ENCODE measurements at regions not wholly inside any gene's neighbourhood (a gene's known extent, or its start where the extent isn't known, plus 50 kb on each side); places are given as distances from the start of the nearest gene placed in this dataset.
"Not testable (repeated sequence)": the region's sequence is repeated elsewhere in the genome, so short reads cannot be mapped to it uniquely, and the experiment has no call there.

DNA sequence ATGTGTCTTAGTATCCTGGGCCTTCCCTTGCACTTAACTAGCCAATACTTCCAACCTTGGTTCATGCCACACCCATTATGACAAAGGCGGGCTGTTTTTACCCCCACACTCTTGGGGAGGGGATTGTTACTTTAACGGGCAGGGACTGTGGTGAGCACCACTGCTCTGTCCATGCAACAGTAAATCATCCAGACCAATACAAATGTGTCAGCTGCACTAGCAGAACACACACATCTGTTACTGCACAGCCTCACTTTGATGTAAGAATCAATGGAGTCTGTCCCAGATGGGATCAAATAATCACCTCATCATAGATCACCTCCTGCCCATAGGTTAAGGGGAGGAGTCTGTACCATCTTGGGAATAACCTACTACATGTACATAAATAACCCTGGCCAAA is 58.1 kb downstream of the NPAP1 start:
- DNase-seq, result no peak

GRCh38 chr15:24734396-24734795 is 58.8 kb downstream of the NPAP1 start:
- DNase-seq, result no peak

DNA sequence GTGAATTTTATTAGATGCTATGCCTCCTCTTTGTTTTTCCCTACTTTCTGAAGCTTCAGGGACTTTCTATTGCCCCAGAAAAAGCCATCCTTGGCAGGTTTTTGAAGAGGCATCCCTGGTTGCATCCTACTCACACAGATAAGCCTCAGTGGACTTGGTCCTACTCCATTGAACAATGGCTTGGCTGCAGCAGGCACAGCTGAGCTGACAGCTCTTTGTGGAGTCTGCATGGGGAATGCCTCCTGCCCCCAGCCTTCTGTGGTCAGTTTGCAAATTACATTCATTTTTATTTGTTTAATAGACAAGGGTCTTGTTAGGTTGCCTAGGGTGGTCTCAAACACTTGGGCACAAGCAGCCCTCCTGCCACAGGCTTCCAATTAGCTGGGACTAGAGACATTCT is 69.7 kb downstream of the NPAP1 start:
- DNase-seq, result no peak

DNA sequence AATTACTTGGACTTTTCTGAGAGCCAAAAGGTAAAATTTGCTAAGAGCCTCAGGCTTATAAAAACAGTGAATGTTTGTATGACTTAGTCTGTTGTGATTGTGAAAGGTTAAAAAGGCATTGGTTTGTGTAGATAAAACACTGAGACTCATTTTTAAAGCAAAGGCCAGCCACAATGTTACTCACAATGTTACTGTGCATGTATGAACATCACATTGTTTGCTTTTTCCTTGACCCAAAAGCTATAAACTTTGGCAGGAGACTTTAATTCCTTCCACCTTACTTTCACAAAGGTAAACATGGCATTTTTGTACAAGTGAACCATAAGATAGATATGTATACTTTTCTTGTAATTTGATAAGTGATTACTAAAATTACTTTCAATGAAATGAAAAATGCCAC is 70.5 kb downstream of the NPAP1 start:
- DNase-seq, result no peak

- no peak for DNase-seq
Measured at GRCh38 chr15:24747376-24747775, 71.8 kb downstream of the NPAP1 start.

DNA sequence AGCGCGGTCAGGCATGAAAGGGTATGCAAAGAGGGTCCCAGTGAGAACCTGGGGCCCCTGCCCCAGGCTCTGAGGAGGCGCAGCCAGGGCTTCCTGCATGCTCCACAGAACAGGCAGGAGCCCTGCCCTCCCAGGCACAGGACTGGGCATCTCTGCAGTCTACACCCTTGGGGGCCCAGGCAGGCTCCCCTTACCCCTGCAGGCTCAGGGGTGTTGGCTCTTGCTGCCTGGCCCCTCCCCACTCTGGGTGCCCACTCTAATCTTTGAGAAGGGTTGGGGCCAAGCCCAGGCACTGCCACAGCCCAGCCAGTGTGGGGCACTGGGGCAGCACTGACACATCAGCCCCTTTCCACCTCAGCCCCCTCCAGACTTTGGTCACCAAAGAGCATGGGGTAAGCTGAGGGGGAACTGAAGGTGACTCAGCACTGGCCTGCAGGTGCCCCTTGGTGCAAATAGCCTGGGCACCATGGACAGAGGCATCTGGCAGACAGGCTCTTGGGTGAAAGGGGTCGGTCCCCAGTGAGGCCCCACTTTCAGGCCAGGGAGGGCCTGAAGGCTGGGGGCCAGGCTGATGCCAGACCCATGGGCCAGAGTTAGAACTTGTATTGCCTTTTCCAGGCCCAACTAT is 73.4 kb downstream of the NPAP1 start:
- no peak for DNase-seq

- no peak for DNase-seq
Measured at GRCh38 chr15:24752354-24752753, 76.8 kb downstream of the NPAP1 start.

- no peak for DNase-seq
Measured at GRCh38 chr15:24756101-24756500, 80.5 kb downstream of the NPAP1 start.

DNA sequence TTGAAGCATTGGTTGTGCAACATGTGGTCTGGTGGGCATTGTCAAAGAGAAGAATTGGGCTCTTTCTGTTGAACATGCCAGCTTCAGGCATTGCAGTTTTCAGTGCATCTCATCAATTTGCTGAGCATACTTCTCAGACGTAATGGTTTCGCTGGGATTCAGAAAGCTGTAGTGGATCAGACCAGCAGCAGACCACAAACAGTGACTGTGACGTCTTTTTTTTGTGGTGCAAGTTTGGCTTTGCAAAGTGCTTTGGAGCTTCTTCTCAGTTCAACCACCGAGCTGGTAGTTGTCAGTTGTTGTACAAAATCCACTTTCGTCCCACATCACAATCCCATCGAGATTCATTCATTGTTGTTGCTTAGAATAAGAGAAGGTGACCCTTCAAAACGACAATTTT is 84.5 kb downstream of the NPAP1 start:
- DNase-seq, result no peak

DNA sequence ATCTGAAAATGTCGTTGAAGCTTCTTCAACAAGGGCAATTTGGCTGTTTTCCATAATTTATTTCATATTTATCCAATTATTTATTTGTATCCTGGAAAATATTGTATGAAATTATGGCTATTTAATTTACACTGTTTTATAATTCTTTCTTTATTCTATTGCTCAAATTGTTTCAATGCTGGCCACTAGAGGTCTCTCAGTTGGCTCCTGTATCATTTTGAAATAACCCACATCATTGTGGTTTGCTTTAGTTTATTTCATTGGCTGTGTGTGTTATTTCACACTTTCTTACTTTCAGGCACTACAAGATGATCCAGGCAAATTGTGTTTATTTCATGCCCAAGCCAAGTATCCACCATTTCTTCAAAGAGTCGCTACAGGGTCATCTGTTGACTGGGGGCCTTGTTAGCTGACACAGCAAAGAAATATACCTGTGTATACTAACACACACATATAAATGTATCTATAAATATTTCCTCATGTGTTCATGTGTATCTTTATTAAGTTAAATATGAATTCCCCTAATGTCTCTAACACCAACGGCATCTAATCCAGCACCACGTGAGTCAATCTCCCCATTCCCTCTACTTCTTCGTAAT is 86.2 kb downstream of the NPAP1 start:
- DNase-seq, result no peak

GRCh38 chr15:24763891-24764290 is 88.3 kb downstream of the NPAP1 start:
- no peak for DNase-seq

DNA sequence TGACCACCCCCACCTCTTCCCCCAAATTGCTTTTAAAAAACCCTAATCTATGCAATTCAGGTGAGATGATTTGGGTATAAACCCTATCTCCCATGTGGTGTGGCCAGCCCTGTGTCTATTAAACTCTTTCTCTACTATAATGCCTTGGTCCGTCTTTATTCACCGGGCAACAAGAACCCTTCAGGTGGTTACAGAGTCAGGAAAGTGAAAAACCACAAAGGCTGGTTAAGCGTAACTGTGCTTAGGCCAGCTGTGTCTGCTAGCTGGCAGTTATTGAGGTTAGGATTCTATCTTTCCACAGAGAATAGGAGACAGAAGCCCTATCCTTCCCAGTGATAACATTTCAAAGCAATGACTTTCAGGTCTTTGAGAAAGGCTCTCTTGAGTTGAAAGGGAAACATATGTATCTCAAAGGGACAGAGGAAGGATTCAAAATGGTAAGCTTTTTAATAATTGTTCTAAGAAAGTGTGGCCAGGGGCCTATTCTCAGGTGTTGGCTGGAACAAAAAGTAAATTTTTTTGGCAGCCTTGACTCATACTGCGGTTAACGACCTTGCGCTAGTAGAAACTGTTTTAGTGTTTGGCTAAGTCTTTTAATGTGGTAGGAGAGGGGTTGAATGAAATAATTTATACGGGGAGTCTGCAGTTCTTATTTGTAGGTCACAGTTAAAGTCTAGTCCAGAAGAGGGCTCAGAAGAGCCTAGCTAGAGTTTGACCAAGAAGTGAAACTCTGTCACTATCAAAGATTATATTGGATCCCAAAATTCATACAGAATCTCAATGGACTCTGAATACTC is 89.0 kb downstream of the NPAP1 start:
- DNase-seq, result no peak

DNA sequence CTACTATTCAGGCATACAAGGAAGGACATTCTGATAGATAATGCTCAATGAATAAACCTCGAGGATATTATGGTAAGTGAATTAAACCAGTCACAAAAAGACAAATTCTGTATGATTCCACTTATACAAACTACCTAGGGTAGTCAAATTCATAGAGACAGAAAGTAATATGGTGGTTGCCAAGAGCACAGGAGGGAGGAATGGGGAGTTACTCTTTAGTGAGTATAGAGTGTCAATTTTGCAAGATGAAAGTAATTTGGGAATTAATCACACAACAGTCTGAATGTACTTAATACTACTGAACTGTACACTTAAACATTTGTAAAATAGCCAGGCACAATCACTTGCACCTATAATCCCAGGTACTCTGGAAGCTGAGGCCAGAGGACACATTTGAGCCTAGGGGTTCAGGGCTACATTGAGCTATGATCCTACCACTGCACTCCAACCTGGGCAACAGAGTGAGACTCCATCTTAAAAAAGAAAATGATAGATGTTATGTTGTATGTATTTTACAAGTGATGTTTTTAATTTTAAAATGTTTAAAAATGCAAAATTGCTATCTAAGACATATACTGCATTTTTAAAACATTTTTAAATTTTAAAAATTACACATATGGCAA is 91.0 kb downstream of the NPAP1 start:
- DNase-seq, result no peak

DNA sequence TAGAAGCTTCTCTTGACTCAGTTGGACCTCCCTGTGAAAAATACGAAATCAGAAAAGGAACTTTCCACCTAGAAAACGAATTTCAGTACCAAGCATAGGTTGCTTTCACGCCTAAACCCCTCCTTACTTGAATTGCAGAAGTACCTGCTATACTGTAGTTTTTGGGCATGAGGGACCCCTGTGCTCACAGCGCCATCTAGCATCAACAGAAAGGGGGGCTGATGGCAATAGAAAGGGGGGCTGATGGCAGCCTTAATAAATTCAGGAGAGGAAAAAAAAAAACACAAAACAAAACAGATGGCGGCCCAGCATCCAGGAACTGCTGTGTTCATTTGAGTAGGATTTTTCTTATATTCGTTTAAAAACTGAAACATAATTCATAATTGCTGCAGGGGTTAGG is 96.7 kb downstream of the NPAP1 start:
- no peak for DNase-seq

DNA sequence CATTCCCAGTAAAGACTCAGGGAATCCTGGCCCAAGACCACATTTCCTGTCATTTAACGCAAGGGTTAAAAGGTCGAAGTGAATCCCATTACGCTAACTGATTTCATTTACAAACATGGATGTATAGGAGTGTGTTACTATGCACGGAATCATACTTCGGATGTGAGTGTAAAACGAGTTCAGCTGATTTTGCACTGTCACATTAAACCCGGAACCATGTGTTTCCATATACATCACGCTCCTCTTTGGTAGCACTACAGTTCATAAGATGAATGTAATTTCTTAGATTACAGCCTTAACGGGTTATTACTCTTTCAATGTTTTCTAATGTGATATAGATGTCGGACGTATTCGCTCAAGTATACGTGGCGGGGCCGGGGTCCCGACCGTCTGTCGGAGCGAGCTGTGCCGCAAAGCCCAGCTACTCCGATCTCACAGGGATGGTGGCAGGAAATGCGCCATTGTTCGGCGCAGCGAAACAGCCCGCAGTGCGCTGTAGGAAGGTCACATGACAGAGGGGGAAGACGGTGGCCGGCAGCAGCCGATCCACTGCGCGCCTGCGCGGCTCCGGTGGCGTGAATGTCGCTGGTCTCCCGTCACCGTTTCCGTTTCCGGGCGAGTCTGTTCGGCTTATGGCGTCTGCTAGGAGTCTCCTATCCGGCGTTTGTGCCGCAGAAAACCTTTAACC is 97.3 kb downstream of the NPAP1 start:
- peak; percentile 59 for DNase-seq

GRCh38 chr15:24777307-24777706 is 101.7 kb downstream of the NPAP1 start:
- no peak for DNase-seq

- no peak for DNase-seq
Measured at GRCh38 chr15:24784506-24784905, 108.9 kb downstream of the NPAP1 start.

- DNase-seq, result no peak
Measured at GRCh38 chr15:24786347-24786746, 110.8 kb downstream of the NPAP1 start.

DNA sequence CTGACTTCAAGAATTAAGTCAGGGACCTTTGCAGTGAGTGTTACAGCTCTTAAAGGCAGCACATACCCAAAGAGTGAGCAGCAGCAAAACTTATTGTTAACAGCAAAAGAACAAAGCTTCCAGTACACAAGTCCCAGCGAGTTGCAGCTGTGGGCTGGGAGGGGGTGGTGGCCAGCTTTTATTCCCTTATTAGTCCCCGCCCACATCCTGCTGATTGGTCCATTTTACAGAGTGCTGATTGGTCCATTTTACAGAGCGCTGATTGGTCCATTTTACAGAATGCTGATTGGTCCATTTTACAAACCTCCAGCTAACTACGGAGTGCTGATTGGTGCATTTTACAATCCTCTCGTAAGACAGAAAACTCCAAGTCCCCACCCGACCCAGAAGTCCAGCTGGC is 127.0 kb downstream of the NPAP1 start:
- DNase-seq, result not testable (repeated sequence)

DNA sequence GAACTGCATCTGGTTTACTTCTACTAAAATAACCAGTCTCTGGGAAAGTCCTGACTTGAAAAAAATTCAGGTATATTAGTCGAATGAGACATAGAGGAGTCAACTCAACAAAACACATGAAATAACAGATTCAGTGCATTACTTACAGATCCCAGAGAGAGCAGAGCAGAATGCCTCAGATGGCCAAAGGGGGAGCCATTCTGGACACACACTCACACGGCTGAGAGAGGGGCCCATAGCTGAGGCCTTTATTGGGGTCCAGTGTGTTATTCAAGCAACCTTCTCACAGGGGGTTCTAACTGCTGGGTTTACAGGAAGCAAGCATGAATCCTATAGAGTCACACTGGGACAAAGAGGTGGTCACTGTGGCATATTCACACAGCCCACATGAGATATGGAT is 135.1 kb upstream of the SNRPN start:
- DNase-seq, result no peak

- DNase-seq, result no peak
Measured at GRCh38 chr15:24823473-24823872, 131.3 kb upstream of the SNRPN start.

DNA sequence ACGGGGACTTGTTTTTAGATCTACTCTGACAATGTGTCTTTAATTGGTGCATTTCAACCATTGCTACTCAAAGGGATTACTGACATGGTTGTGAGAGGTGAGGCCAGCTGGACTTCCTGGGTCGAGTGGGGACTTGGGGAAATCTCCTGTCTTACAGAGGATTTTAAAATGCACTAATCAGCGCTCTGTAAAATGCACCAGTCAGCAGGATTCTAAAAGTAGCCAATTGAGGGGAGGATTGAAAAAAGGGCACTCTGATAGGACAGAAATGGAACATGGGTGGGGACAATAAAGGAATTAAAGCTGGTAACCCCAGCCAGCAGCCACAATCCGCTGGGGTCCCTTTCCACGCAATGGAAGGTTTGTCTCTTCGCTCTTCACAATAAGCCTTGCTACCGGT is 122.5 kb upstream of the SNRPN start:
- DNase-seq, result no peak

- DNase-seq, result no peak
Measured at GRCh38 chr15:24835301-24835700, 119.5 kb upstream of the SNRPN start.

Measured in CD4-positive, alpha-beta T cell treated with Interleukin-21 for 1 hour (primary cell).